Esophagus muscularis mucosa (tissue), 4 donors: ENCODE measurements at regions not wholly inside any gene's neighbourhood (a gene's known extent, or its start where the extent isn't known, plus 50 kb on each side); places are given as distances from the start of the nearest gene placed in this dataset.

Source experiments
- DNase-seq: peaks from one replicate; pipeline ENCODE4 v3.0.0-alpha.2; 2017; ENCODE audit errors: extremely low spot score
- H3K27ac ChIP-seq, 4 donors: fragments of 200-600 bp; sonication (generic); replicated peaks in 1 of 4; 1 replicate in 3 of 4; 2 replicates in 1 of 4; pipeline ENCODE4 v1.5.1; 2016 to 2019; ENCODE audit warnings: mild to moderate bottlenecking in 1 of 4
- H3K27me3 ChIP-seq, 4 donors: fragments of 200-600 bp; sonication (generic); one replicate each; pipeline versions ENCODE4 v1.5.1 to v1.6.0; 2016 to 2019
- H3K36me3 ChIP-seq, 4 donors: fragments of 200-600 bp; sonication (generic); one replicate each; pipeline ENCODE4 v1.5.1; 2016 to 2019
- H3K4me1 ChIP-seq, 4 donors: fragments of 200-600 bp; sonication (generic); one replicate each; pipeline ENCODE4 v1.5.1; 2016 to 2019
- H3K4me3 ChIP-seq, 4 donors: fragments of 200-600 bp; sonication (generic); 1 replicate in 2 of 4; 2 replicates in 2 of 4; pipeline ENCODE4 v1.5.1; 2016 to 2019; ENCODE audit warnings: mild to moderate bottlenecking in 4 of 4, moderate library complexity in 1 of 4
- H3K9me3 ChIP-seq, 4 donors: fragments of 200-600 bp; sonication (generic); 1 replicate in 3 of 4; 2 replicates in 1 of 4; pipeline ENCODE4 v1.5.1; 2016 to 2019
- CTCF ChIP-seq, 3 experiments: fragments of 200-600 bp in 2 of 3; fragments of 450-650 bp in 1 of 3; sonication (generic) in 2 of 3; IDR thresholded peaks; one replicate each; pipeline ENCODE4 v1.5.1; 2017 to 2019; ENCODE audit warnings: antibody characterized with exemption in 3 of 3, mild to moderate bottlenecking in 2 of 3, moderate library complexity in 1 of 3
- EP300 ChIP-seq: sonication (generic); formaldehyde crosslinking; IDR thresholded peaks from one replicate; pipeline ENCODE4 v1.6.1; 2017; ENCODE audit warnings: antibody characterized with exemption
- POLR2A ChIP-seq: fragments of 450-650 bp; IDR thresholded peaks from one replicate; pipeline ENCODE4 v1.6.1; 2017; ENCODE audit warnings: antibody characterized with exemption, moderate library complexity, mild to moderate bottlenecking, low read depth
- POLR2AphosphoS5 ChIP-seq, 2 donors: sonication (generic); formaldehyde crosslinking; IDR thresholded peaks; one replicate each; pipeline ENCODE4 v1.6.1; 2017; ENCODE audit warnings: antibody characterized with exemption in 2 of 2
- WGBS: methylation state at CpG from one replicate; pipeline ENCODE4 v1.1.5; 2018; 5-methylcytosine and 5-hydroxymethylcytosine counted together
- intact Hi-C: fragments of 100-400 bp; cut with DNase I; formaldehyde crosslinking; loops from one replicate; pipeline ENCODE4 v1.15.1; 2023

- Histone ChIP-seq H3K27ac (no peak overlapping the region), H3K9me3 (no peaks in the 10 kb centered on the region), H3K4me1 (peaks cover 0 to 22% (median 3%) of the 10 kb centered on the region in 4 donors), H3K27me3 (peaks cover 0 to 9% (median 0%) of the 10 kb centered on the region in 4 donors), H3K4me3 (no peak overlapping the region), H3K36me3 (no peaks in the 10 kb centered on the region)
- no peak for DNase-seq
- TF ChIP-seq POLR2A (no peak), CTCF (IDR thresholded peaks at IDR 0.05) (no peak), EP300 (no peak), POLR2AphosphoS5 (IDR thresholded peaks at IDR 0.05) (no peak)
- intact Hi-C loops = no loop called here
- WGBS = 90% methylated on average over 2 of the region's 2 CpGs
Measured at GRCh38 chr17:34176440-34176839, 78.6 kb upstream of the CCL2 start.

- Histone ChIP-seq H3K27ac (peak overlapping the region in 1 of 4 donors; percentile 35), H3K4me1 (peaks cover 0 to 22% (median 3%) of the 10 kb centered on the region in 4 donors), H3K4me3 (no peak overlapping the region), H3K36me3 (no peaks in the 10 kb centered on the region), H3K27me3 (peaks cover 0 to 5% (median 0%) of the 10 kb centered on the region in 4 donors), H3K9me3 (no peaks in the 10 kb centered on the region)
- 8% methylated on average over 1 of the region's 1 CpG for WGBS
- intact Hi-C loops = no loop called here
- TF ChIP-seq POLR2A = no peak
- TF ChIP-seq POLR2AphosphoS5 (IDR thresholded peaks at IDR 0.05) = no peak
- no peak for TF ChIP-seq EP300
- no peak for TF ChIP-seq CTCF (IDR thresholded peaks at IDR 0.05)
- no peak for DNase-seq
Measured at GRCh38 chr17:34177642-34178041, 77.4 kb upstream of the CCL2 start.

- DNase-seq = no peak
- no peaks in the 10 kb centered on the region for H3K36me3 ChIP-seq
- no peaks in the 10 kb centered on the region for H3K9me3 ChIP-seq
- H3K4me1 ChIP-seq = peaks cover 0 to 22% (median 3%) of the 10 kb centered on the region in 4 donors
- no peak for TF ChIP-seq POLR2A
- 52% methylated on average over 3 of the region's 3 CpGs for WGBS
- intact Hi-C loops = no loop called here
- no peak overlapping the region for H3K4me3 ChIP-seq
- H3K27me3 ChIP-seq = peaks cover 0 to 5% (median 0%) of the 10 kb centered on the region in 4 donors
- H3K27ac ChIP-seq = peak overlapping the region in 1 of 4 donors; percentile 35
Measured at GRCh38 chr17:34178092-34178491, 77.0 kb upstream of the CCL2 start.

GRCh38 chr17:34182036-34182803 is 72.9 kb upstream of the CCL2 start:
- H3K27ac ChIP-seq = no peak overlapping the region
- no peaks in the 10 kb centered on the region for H3K36me3 ChIP-seq
- H3K27me3 ChIP-seq = peaks cover 0 to 5% (median 0%) of the 10 kb centered on the region in 4 donors
- peaks cover 0 to 14% (median 3%) of the 10 kb centered on the region in 4 donors for H3K4me1 ChIP-seq
- TF ChIP-seq EP300 (no peak), POLR2A (no peak), CTCF (IDR thresholded peaks at IDR 0.05) (no peak), POLR2AphosphoS5 (IDR thresholded peaks at IDR 0.05) (no peak)
- 60% methylated on average over 6 of the region's 6 CpGs for WGBS
- intact Hi-C loops = no loop called here
- H3K9me3 ChIP-seq = no peaks in the 10 kb centered on the region
- no peak overlapping the region for H3K4me3 ChIP-seq
- DNase-seq = no peak

- WGBS = 63% methylated on average over 1 of the region's 3 CpGs
- no peaks in the 10 kb centered on the region for H3K36me3 ChIP-seq
- no peak overlapping the region for H3K27ac ChIP-seq
- intact Hi-C loops = no loop called here
- peaks cover 0 to 6% (median 2%) of the 10 kb centered on the region in 4 donors for H3K9me3 ChIP-seq
- H3K4me1 ChIP-seq = peaks cover 0 to 10% (median 4%) of the 10 kb centered on the region in 4 donors
- no peak for DNase-seq
- TF ChIP-seq EP300 (no peak), CTCF (IDR thresholded peaks at IDR 0.05) (no peak), POLR2AphosphoS5 (IDR thresholded peaks at IDR 0.05) (no peak), POLR2A (no peak)
- H3K4me3 ChIP-seq = no peak overlapping the region
- H3K27me3 ChIP-seq = peaks cover 0 to 35% (median 0%) of the 10 kb centered on the region in 4 donors
Measured at GRCh38 chr17:34195987-34196386, 59.1 kb upstream of the CCL2 start.
